ENCODE measurements at regions not wholly inside any gene's neighbourhood (a gene's known extent, or its start where the extent isn't known, plus 50 kb on each side); places are given as distances from the start of the nearest gene placed in this dataset.

DNA sequence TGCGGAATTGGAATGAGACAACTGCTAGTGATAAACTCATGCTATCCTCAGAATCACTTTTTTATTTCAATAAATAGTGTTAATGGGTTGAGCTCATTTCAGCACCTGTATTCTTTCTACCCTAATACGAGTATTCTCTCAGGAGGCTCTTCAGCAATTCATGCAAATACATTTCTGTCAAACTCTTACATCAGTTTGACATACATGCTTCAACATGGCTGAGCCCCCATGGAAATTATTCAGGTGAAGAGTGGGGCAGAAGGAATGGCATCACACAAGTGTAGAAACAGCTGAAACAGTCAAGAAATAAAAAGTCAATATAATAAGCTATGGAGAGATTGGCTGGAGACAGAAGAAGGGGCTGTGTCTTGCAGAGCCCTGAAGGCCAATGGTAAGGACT, 77.8 kb upstream of the SNX19 start:
- TF ChIP-seq, protein P1, sequence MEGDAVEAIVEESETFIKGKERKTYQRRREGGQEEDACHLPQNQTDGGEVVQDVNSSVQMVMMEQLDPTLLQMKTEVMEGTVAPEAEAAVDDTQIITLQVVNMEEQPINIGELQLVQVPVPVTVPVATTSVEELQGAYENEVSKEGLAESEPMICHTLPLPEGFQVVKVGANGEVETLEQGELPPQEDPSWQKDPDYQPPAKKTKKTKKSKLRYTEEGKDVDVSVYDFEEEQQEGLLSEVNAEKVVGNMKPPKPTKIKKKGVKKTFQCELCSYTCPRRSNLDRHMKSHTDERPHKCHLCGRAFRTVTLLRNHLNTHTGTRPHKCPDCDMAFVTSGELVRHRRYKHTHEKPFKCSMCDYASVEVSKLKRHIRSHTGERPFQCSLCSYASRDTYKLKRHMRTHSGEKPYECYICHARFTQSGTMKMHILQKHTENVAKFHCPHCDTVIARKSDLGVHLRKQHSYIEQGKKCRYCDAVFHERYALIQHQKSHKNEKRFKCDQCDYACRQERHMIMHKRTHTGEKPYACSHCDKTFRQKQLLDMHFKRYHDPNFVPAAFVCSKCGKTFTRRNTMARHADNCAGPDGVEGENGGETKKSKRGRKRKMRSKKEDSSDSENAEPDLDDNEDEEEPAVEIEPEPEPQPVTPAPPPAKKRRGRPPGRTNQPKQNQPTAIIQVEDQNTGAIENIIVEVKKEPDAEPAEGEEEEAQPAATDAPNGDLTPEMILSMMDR (IDR thresholded peaks at IDR 0.05), result no peak
- TF ChIP-seq POLR2A (IDR thresholded peaks at IDR 0.05) (no peak), POLR2AphosphoS5 (IDR thresholded peaks at IDR 0.05) (no peak)
